ENCODE measurements at regions not wholly inside any gene's neighbourhood (a gene's known extent, or its start where the extent isn't known, plus 50 kb on each side); places are given as distances from the start of the nearest gene placed in this dataset.

- H3K9me2 ChIP-seq (ENCODE audit: insufficient read depth), result no peaks in the 10 kb centered on the region
- H3K4me1 ChIP-seq (replicated peaks; ENCODE audit: insufficient read depth), result no peaks in the 10 kb centered on the region
- no peaks in the 10 kb centered on the region for H3K36me3 ChIP-seq (ENCODE audit: low read depth)
- H3K79me2 ChIP-seq (ENCODE audit: low read depth), result no peaks in the 10 kb centered on the region
- ChIA-PET POLR2A (ENCODE audit: unreplicated experiment) (no interaction called here), CTCF (no interaction called here)
- intact Hi-C loops (cut with micrococcal nuclease; ENCODE audit: unreplicated experiment), result loop anchor here (5.0 kb wide), 1 partner anchor 733 kb away; no protein-coding TSS in a partner anchor
- TF ChIP-seq EZH2 (IDR thresholded peaks at IDR 0.05; ENCODE audit: low read depth) (no peak), CTCF (conservative IDR thresholded peaks at IDR 0.05) (no peak)
- no peaks in the 10 kb centered on the region for H3F3A ChIP-seq (ENCODE audit: insufficient read depth, low read depth)
- H3K4me2 ChIP-seq, result no peak overlapping the region
- BruUV-seq (replicated peaks), result no TSS peak
- no peak for DNase-seq
- H3K27ac ChIP-seq, result no peak overlapping the region
- no peak overlapping the region for H3K4me3 ChIP-seq
- no peak overlapping the region for H2AFZ ChIP-seq
- no peaks in the 10 kb centered on the region for H3K27me3 ChIP-seq (ENCODE audit: insufficient read depth, low read depth)
- H4K20me1 ChIP-seq (ENCODE audit: insufficient read depth), result no peaks in the 10 kb centered on the region
- H3K9me3 ChIP-seq (ENCODE audit: insufficient read depth, low read depth), result no peaks in the 10 kb centered on the region
These were observed 152.7 kb upstream of the RMST start for GRCh38 chr12:97309921-97310320.

- intact Hi-C loops (cut with micrococcal nuclease; ENCODE audit: unreplicated experiment), result no loop called here
- Histone ChIP-seq H3K9me2 (ENCODE audit: insufficient read depth) (no peaks in the 10 kb centered on the region), H3K4me2 (no peak overlapping the region)
These were observed 150.0 kb upstream of the RMST start for GRCh38 chr12:97312570-97313135.

GRCh38 chr12:97313471-97314190 is 149.0 kb upstream of the RMST start:
- no TSS peak for BruUV-seq (replicated peaks)
- Histone ChIP-seq H3K9me3 (ENCODE audit: insufficient read depth, low read depth) (no peaks in the 10 kb centered on the region), H3K79me2 (ENCODE audit: low read depth) (no peaks in the 10 kb centered on the region), H3K27me3 (ENCODE audit: insufficient read depth, low read depth) (no peaks in the 10 kb centered on the region), H2AFZ (no peak overlapping the region), H3F3A (ENCODE audit: insufficient read depth, low read depth) (no peaks in the 10 kb centered on the region), H4K20me1 (ENCODE audit: insufficient read depth) (no peaks in the 10 kb centered on the region), H3K4me2 (no peak overlapping the region), H3K36me3 (ENCODE audit: low read depth) (no peaks in the 10 kb centered on the region), H3K4me1 (replicated peaks; ENCODE audit: insufficient read depth) (no peaks in the 10 kb centered on the region), H3K27ac (no peak overlapping the region), H3K4me3 (no peak overlapping the region), H3K9me2 (ENCODE audit: insufficient read depth) (no peaks in the 10 kb centered on the region)
- TF ChIP-seq EZH2 (IDR thresholded peaks at IDR 0.05; ENCODE audit: low read depth) (no peak), CTCF (conservative IDR thresholded peaks at IDR 0.05) (no peak)
- no peak for DNase-seq
- intact Hi-C loops (cut with micrococcal nuclease; ENCODE audit: unreplicated experiment), result no loop called here
- ChIA-PET POLR2A (ENCODE audit: unreplicated experiment) (no interaction called here), CTCF (no interaction called here)

More at GRCh38 chr12:97312570-97313135, 150.0 kb upstream of the RMST start:
- Histone ChIP-seq H2AFZ (no peak overlapping the region), H4K20me1 (ENCODE audit: insufficient read depth) (no peaks in the 10 kb centered on the region), H3K4me1 (replicated peaks; ENCODE audit: insufficient read depth) (no peaks in the 10 kb centered on the region), H3K36me3 (ENCODE audit: low read depth) (no peaks in the 10 kb centered on the region), H3K27ac (no peak overlapping the region), H3K79me2 (ENCODE audit: low read depth) (no peaks in the 10 kb centered on the region), H3K4me3 (no peak overlapping the region), H3K9me3 (ENCODE audit: insufficient read depth, low read depth) (no peaks in the 10 kb centered on the region), H3F3A (ENCODE audit: insufficient read depth, low read depth) (no peaks in the 10 kb centered on the region), H3K27me3 (ENCODE audit: insufficient read depth, low read depth) (no peaks in the 10 kb centered on the region)
- ChIA-PET CTCF (no interaction called here), POLR2A (ENCODE audit: unreplicated experiment) (no interaction called here)
- DNase-seq, result no peak
- no TSS peak for BruUV-seq (replicated peaks)
- no peak for TF ChIP-seq CTCF (conservative IDR thresholded peaks at IDR 0.05)
- TF ChIP-seq EZH2 (IDR thresholded peaks at IDR 0.05; ENCODE audit: low read depth), result no peak
